Liver (tissue), 8 donors: ENCODE measurements at regions not wholly inside any gene's neighbourhood (a gene's known extent, or its start where the extent isn't known, plus 50 kb on each side); places are given as distances from the start of the nearest gene placed in this dataset.

Source experiments
- DNase-seq: peaks from one replicate; pipeline ENCODE4 v3.0.0-alpha.2; 2017; ENCODE audit warnings: low spot score
- H3K27ac ChIP-seq, 2 donors: one replicate each; pipeline ENCODE4 v1.7.0; 2013; ENCODE audit warnings: inconsistent platforms in 2 of 2, low read length in 2 of 2, control low read depth in 1 of 2, low read depth in 1 of 2, mild to moderate bottlenecking in 1 of 2
- H3K27me3 ChIP-seq, 4 donors: one replicate each; pipeline versions ENCODE4 v1.6.1 to v1.7.0; 2013; ENCODE audit warnings: low read length in 3 of 4, inconsistent platforms in 1 of 4, mild to moderate bottlenecking in 1 of 4, moderate library complexity in 1 of 4; ENCODE audit not compliant: control insufficient read depth in 4 of 4, insufficient read depth in 4 of 4
- H3K36me3 ChIP-seq, 4 donors: one replicate each; pipeline versions ENCODE4 v1.6.1 to v1.7.0; 2013; ENCODE audit warnings: low read length in 3 of 4, mild to moderate bottlenecking in 3 of 4, low read depth in 1 of 4, moderate library complexity in 1 of 4; ENCODE audit not compliant: control insufficient read depth in 4 of 4, insufficient read depth in 3 of 4
- H3K4me1 ChIP-seq, 4 donors: one replicate each; pipeline versions ENCODE4 v1.6.1 to v1.7.0; 2013; ENCODE audit warnings: low read length in 3 of 4, mild to moderate bottlenecking in 3 of 4, moderate library complexity in 1 of 4; ENCODE audit not compliant: control insufficient read depth in 4 of 4, insufficient read depth in 4 of 4
- H3K4me3 ChIP-seq, 3 donors: one replicate each; pipeline versions ENCODE4 v1.6.1 to v1.7.0; 2013; ENCODE audit warnings: low read length in 3 of 3, control low read depth in 1 of 3, low read depth in 1 of 3, mild to moderate bottlenecking in 1 of 3
- H3K9ac ChIP-seq, 2 donors: one replicate each; pipeline ENCODE4 v1.7.0; 2013; ENCODE audit warnings: low read length in 2 of 2, mild to moderate bottlenecking in 2 of 2, moderate library complexity in 2 of 2, control low read depth in 1 of 2, low read depth in 1 of 2
- H3K9me3 ChIP-seq, 4 donors: one replicate each; pipeline versions ENCODE4 v1.6.1 to v1.7.0; 2013; ENCODE audit warnings: low read length in 3 of 4; ENCODE audit not compliant: control insufficient read depth in 4 of 4
- EGR1 ChIP-seq, 2 donors: IDR thresholded peaks; 2 replicates each; pipeline ENCODE4 v1.6.1; 2016 to 2018; ENCODE audit warnings: antibody characterized with exemption in 2 of 2, low read depth in 2 of 2
- FOXA1 ChIP-seq: IDR thresholded peaks from 2 replicates; pipeline ENCODE4 v1.6.1; 2016; ENCODE audit warnings: antibody characterized with exemption
- FOXA2 ChIP-seq: IDR thresholded peaks from 2 replicates; pipeline ENCODE4 v1.6.1; 2016; ENCODE audit warnings: antibody characterized with exemption
- HNF4G ChIP-seq: IDR thresholded peaks from 2 replicates; pipeline ENCODE4 v1.6.1; 2016; ENCODE audit warnings: antibody characterized with exemption
- JUND ChIP-seq, 2 donors: IDR thresholded peaks; 2 replicates each; pipeline ENCODE4 v1.6.1; 2016; ENCODE audit warnings: antibody characterized with exemption in 2 of 2
- RAD21 ChIP-seq, 2 donors: IDR thresholded peaks; 2 replicates each; pipeline ENCODE4 v1.6.1; 2016; ENCODE audit warnings: antibody characterized with exemption in 2 of 2, mild to moderate bottlenecking in 2 of 2
- RXRA ChIP-seq, 2 donors: IDR thresholded peaks; 2 replicates each; pipeline ENCODE4 v1.6.1; 2017 to 2018; ENCODE audit warnings: antibody characterized with exemption in 2 of 2, mild to moderate bottlenecking in 1 of 2
- TAF1 ChIP-seq: conservative IDR thresholded peaks from 2 replicates; pipeline ENCODE4 v1.6.1; 2016; ENCODE audit warnings: antibody characterized with exemption, mild to moderate bottlenecking
- YY1 ChIP-seq: IDR thresholded peaks from 2 replicates; pipeline ENCODE4 v1.6.1; 2016; ENCODE audit warnings: antibody characterized with exemption, mild to moderate bottlenecking
- WGBS: extraction: QIAGEN DNeasy Blood & Tissue Kit; methylation state at CpG from one replicate; pipeline ENCODE4 v1.1.7; 2013; 5-methylcytosine and 5-hydroxymethylcytosine counted together
- TF ChIP-seq, protein P1 (sequence below): IDR thresholded peaks from 2 replicates; pipeline ENCODE4 v1.6.1; 2016; ENCODE audit warnings: antibody characterized with exemption
- TF ChIP-seq, protein P2 (sequence below): fragments of 150-350 bp; IDR thresholded peaks from 2 replicates; pipeline ENCODE4 v1.5.1; 2017; ENCODE audit warnings: improper control_type of control experiment, low read depth, low read length; ENCODE audit not compliant: missing input control
- TF ChIP-seq, protein P3 (sequence below): IDR thresholded peaks from 2 replicates; pipeline ENCODE4 v1.6.1; 2016; ENCODE audit warnings: antibody characterized with exemption
- TF ChIP-seq, protein P4 (sequence below): IDR thresholded peaks from 2 replicates; pipeline ENCODE4 v1.6.1; 2016; ENCODE audit warnings: antibody characterized with exemption, mild to moderate bottlenecking
- donor health status: healthy.
- donor health status: healthy.
- donor health status: healthy.
- donor health status: healthy.
- donor health status: healthy.

DNA sequence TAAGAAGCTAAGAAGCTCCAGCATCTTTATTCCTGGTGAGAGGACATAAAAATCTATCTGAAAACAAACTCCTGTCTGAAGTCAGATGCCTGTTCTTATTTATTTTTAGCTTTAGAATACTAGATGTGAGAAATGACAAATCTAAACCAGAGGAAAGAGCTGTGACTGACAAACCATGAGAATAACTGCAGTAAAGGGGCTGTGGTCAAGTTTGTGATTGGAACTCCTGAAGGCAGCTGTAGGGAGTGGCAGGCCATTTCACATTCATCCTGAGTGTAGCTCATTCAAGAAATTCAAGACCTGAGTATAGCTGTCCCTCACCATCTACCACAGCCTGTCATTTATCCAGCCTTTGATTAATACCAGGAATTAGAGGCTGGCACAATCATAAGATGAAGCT, 718.8 kb downstream of the BRINP1 start:
- Histone ChIP-seq H3K4me3 (no peak overlapping the region), H3K36me3 (no peaks in the 10 kb centered on the region), H3K27me3 (peaks cover 0 to 6% (median 0%) of the 10 kb centered on the region in 4 donors), H3K4me1 (no peaks in the 10 kb centered on the region), H3K9me3 (peaks cover 2 to 19% (median 5%) of the 10 kb centered on the region in 4 donors), H3K9ac (no peak overlapping the region), H3K27ac (no peak overlapping the region)
- TF ChIP-seq FOXA1 (no peak), RAD21 (IDR thresholded peaks at IDR 0.05) (no peak), TAF1 (no peak), RXRA (IDR thresholded peaks at IDR 0.05) (no peak)
- TF ChIP-seq, protein P1, sequence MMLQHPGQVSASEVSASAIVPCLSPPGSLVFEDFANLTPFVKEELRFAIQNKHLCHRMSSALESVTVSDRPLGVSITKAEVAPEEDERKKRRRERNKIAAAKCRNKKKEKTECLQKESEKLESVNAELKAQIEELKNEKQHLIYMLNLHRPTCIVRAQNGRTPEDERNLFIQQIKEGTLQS: no peak
- TF ChIP-seq, protein P2, sequence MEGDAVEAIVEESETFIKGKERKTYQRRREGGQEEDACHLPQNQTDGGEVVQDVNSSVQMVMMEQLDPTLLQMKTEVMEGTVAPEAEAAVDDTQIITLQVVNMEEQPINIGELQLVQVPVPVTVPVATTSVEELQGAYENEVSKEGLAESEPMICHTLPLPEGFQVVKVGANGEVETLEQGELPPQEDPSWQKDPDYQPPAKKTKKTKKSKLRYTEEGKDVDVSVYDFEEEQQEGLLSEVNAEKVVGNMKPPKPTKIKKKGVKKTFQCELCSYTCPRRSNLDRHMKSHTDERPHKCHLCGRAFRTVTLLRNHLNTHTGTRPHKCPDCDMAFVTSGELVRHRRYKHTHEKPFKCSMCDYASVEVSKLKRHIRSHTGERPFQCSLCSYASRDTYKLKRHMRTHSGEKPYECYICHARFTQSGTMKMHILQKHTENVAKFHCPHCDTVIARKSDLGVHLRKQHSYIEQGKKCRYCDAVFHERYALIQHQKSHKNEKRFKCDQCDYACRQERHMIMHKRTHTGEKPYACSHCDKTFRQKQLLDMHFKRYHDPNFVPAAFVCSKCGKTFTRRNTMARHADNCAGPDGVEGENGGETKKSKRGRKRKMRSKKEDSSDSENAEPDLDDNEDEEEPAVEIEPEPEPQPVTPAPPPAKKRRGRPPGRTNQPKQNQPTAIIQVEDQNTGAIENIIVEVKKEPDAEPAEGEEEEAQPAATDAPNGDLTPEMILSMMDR: no peak
- DNase-seq: no peak

DNA sequence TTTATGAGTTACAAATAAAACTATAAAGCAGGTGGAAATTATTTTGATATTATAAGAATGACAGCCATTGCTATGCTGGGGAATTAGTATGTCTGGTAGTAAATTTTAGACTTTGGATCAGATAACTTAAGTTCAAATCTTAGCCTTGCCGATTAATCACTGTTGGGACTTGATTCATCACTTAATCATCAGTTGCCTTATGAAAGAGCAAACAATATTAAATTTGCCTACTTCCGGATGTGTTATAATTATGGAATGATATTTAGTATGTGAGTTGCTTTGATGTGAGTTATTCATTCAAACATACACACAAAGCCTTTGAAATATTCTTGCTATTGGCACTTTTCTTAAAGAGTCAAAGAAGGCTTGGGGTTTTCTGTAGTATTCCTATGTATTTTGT, 717.7 kb downstream of the BRINP1 start:
- no peak overlapping the region for H3K4me3 ChIP-seq
- H3K27ac ChIP-seq: no peak overlapping the region
- peaks cover 0 to 6% (median 0%) of the 10 kb centered on the region in 4 donors for H3K27me3 ChIP-seq
- no peak for DNase-seq
- no peaks in the 10 kb centered on the region for H3K4me1 ChIP-seq
- WGBS: 58% methylated on average over 2 of the region's 2 CpGs
- H3K9me3 ChIP-seq: peaks cover 2 to 10% (median 2%) of the 10 kb centered on the region in 4 donors
- H3K9ac ChIP-seq: no peak overlapping the region
- no peaks in the 10 kb centered on the region for H3K36me3 ChIP-seq
- no peak for TF ChIP-seq YY1
- TF ChIP-seq EGR1 (IDR thresholded peaks at IDR 0.05; ENCODE audit: low read depth in 2 of 2): no peak
- no peak for TF ChIP-seq JUND (IDR thresholded peaks at IDR 0.05)
- no peak for TF ChIP-seq TAF1
- TF ChIP-seq, protein P1: no peak
- TF ChIP-seq, protein P3, sequence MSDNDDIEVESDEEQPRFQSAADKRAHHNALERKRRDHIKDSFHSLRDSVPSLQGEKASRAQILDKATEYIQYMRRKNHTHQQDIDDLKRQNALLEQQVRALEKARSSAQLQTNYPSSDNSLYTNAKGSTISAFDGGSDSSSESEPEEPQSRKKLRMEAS: no peak
- TF ChIP-seq, protein P4, sequence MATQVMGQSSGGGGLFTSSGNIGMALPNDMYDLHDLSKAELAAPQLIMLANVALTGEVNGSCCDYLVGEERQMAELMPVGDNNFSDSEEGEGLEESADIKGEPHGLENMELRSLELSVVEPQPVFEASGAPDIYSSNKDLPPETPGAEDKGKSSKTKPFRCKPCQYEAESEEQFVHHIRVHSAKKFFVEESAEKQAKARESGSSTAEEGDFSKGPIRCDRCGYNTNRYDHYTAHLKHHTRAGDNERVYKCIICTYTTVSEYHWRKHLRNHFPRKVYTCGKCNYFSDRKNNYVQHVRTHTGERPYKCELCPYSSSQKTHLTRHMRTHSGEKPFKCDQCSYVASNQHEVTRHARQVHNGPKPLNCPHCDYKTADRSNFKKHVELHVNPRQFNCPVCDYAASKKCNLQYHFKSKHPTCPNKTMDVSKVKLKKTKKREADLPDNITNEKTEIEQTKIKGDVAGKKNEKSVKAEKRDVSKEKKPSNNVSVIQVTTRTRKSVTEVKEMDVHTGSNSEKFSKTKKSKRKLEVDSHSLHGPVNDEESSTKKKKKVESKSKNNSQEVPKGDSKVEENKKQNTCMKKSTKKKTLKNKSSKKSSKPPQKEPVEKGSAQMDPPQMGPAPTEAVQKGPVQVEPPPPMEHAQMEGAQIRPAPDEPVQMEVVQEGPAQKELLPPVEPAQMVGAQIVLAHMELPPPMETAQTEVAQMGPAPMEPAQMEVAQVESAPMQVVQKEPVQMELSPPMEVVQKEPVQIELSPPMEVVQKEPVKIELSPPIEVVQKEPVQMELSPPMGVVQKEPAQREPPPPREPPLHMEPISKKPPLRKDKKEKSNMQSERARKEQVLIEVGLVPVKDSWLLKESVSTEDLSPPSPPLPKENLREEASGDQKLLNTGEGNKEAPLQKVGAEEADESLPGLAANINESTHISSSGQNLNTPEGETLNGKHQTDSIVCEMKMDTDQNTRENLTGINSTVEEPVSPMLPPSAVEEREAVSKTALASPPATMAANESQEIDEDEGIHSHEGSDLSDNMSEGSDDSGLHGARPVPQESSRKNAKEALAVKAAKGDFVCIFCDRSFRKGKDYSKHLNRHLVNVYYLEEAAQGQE: no peak
- TF ChIP-seq HNF4G: no peak
- no peak for TF ChIP-seq FOXA2
- no peak for TF ChIP-seq RXRA (IDR thresholded peaks at IDR 0.05)
- TF ChIP-seq, protein P2: no peak
- TF ChIP-seq FOXA1: no peak
